GM12892 (cell line): ENCODE measurements at regions not wholly inside any gene's neighbourhood (a gene's known extent, or its start where the extent isn't known, plus 50 kb on each side); places are given as distances from the start of the nearest gene placed in this dataset.

Experiments used
- POLR2A ChIP-seq: IDR thresholded peaks from 2 replicates; pipeline ENCODE4 v1.6.1; 2011; ENCODE audit warnings: low read depth, low read length, control low read depth
- POLR2AphosphoS5 ChIP-seq: IDR thresholded peaks from 2 replicates; pipeline ENCODE4 v1.6.1; 2011; ENCODE audit warnings: low read depth, low read length, control low read depth

GRCh38 chr13:26477681-26478080, 79.8 kb upstream of the WASF3 start:
- no peak for TF ChIP-seq POLR2AphosphoS5
- no peak for TF ChIP-seq POLR2A
